ENCODE measurements at regions not wholly inside any gene's neighbourhood (a gene's known extent, or its start where the extent isn't known, plus 50 kb on each side); places are given as distances from the start of the nearest gene placed in this dataset.

GRCh38 chr5:122581629-122582028 is 193.3 kb upstream of the SNX2 start:
- no peak for TF ChIP-seq BHLHE40 (IDR thresholded peaks at IDR 0.05; ENCODE audit: borderline replicate concordance)
- no peak for TF ChIP-seq SP1 (IDR thresholded peaks at IDR 0.05)
- no peak for TF ChIP-seq FOXK2 (IDR thresholded peaks at IDR 0.05)
- no peak for TF ChIP-seq PKNOX1 (IDR thresholded peaks at IDR 0.05)
- no peak for TF ChIP-seq ZNF384 (IDR thresholded peaks at IDR 0.05)
- TF ChIP-seq TARDBP (IDR thresholded peaks at IDR 0.05): no peak
- TF ChIP-seq HDGF (IDR thresholded peaks at IDR 0.05; ENCODE audit: borderline replicate concordance): no peak
- TF ChIP-seq FOXA1 (IDR thresholded peaks at IDR 0.05): no peak
- TF ChIP-seq NFRKB (IDR thresholded peaks at IDR 0.05): no peak
